ENCODE measurements at regions not wholly inside any gene's neighbourhood (a gene's known extent, or its start where the extent isn't known, plus 50 kb on each side); places are given as distances from the start of the nearest gene placed in this dataset.

DNA sequence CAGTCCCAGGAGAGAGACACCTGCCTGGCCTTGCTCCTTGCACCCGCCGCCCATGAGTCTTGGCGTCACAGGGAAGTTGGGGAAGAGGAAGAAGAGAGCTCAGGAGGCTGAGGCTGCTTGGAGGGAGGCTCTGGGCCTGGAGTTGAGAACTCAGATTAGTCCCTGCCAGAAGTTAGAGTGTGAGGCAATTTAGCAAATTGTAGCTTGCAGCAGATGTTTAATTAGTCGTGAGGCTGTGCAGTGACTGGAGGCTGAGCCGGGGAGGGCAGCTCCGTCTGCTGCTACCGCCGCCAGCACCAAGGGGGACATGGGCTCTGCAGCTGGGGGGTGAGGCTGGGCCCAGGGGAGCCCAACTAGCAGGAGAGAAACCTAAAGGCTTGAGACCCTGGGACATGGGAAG, 738.3 kb upstream of the EEF2KMT start:
- H3K4me1 ChIP-seq (ENCODE audit: control insufficient read depth, insufficient read depth, low read length): no peaks in the 10 kb centered on the region
- H3K27me3 ChIP-seq (ENCODE audit: control insufficient read depth, insufficient read depth, low read length): no peaks in the 10 kb centered on the region
- intact Hi-C loops (cut with micrococcal nuclease) (no loop called here), in situ Hi-C loops (cut with MboI; ENCODE audit: low sequenced_read_pairs) (loop anchor here (25.0 kb wide), 1 partner anchor 101 kb away; no protein-coding TSS in a partner anchor), dilution Hi-C loops (cut with HindIII; ENCODE audit: low sequenced_read_pairs, unreplicated experiment) (no loop called here)
- no peak overlapping the region for H2BK120ac ChIP-seq (ENCODE audit: low read depth, low read length)
- H3K4me3 ChIP-seq (ENCODE audit: insufficient read depth, low read depth, low read length): no peak overlapping the region
- no peak overlapping the region for H3K4ac ChIP-seq (ENCODE audit: low read depth, low read length)
- no peak overlapping the region for H2BK5ac ChIP-seq (ENCODE audit: low read depth, low read length, poor library complexity, severe bottlenecking)
- no peaks in the 10 kb centered on the region for H3K79me1 ChIP-seq (ENCODE audit: low read depth in 1 of 2, low read length in 2 of 2)
- CTCF ChIA-PET: no interaction called here
- ATAC-seq (ENCODE audit: low read depth): no peak
- peaks cover 38% of the 10 kb centered on the region for H3K9me3 ChIP-seq (ENCODE audit: control insufficient read depth, insufficient read depth, low read length)
- H3K14ac ChIP-seq (replicated peaks; ENCODE audit: low read depth, low read length): no peak overlapping the region
- POLR2A ChIA-PET (ENCODE audit: unreplicated experiment): no interaction called here
- WGBS, 2 experiments (ENCODE audit: extremely low coverage in 2 of 2, insufficient read length in 1 of 2): 65% methylated on average over 4 of the region's 8 CpGs; no CpG with 5 or more reads in 1 of the 2 experiments
- no peak overlapping the region for H2AFZ ChIP-seq (replicated peaks; ENCODE audit: low read length, poor library complexity)
- H4K5ac ChIP-seq (ENCODE audit: low read depth, low read length): no peak overlapping the region
- H2BK20ac ChIP-seq (ENCODE audit: low read depth, low read length): no peak overlapping the region
- no peak overlapping the region for H3K56ac ChIP-seq (ENCODE audit: extremely low read depth, insufficient read depth, low read length)
- H3K27ac ChIP-seq (ENCODE audit: insufficient read depth, low read length): no peak overlapping the region
- no peak overlapping the region for H2BK15ac ChIP-seq (ENCODE audit: low read depth, low read length)
- H2AK9ac ChIP-seq (replicated peaks; ENCODE audit: low read depth, low read length, poor library complexity): no peak overlapping the region
- H4K91ac ChIP-seq (ENCODE audit: insufficient read depth, low read depth, low read length): no peak overlapping the region
- no peaks in the 10 kb centered on the region for H3K9me1 ChIP-seq (ENCODE audit: insufficient read depth, low read length)
- DNase-seq: no peak
- BruUV-seq (replicated peaks): no TSS peak
- H3K4me2 ChIP-seq (ENCODE audit: low read depth, low read length): no peak overlapping the region
- H3K23ac ChIP-seq (ENCODE audit: low read depth, low read length): no peak overlapping the region
- H3K18ac ChIP-seq (ENCODE audit: low read depth, low read length): no peak overlapping the region
- no peaks in the 10 kb centered on the region for H4K20me1 ChIP-seq (ENCODE audit: insufficient read depth, low read length)
- no peak overlapping the region for H2AK5ac ChIP-seq (ENCODE audit: low read depth, low read length)
- H3K36me3 ChIP-seq (ENCODE audit: control insufficient read depth, insufficient read depth, low read length): no peaks in the 10 kb centered on the region
- no peak overlapping the region for H3K9ac ChIP-seq (ENCODE audit: low read depth, low read length)
- TF ChIP-seq MAZ (IDR thresholded peaks at IDR 0.05; ENCODE audit: borderline replicate concordance, low read depth, low read length) (no peak), RFX5 (IDR thresholded peaks at IDR 0.05; ENCODE audit: low read depth, low read length) (no peak), POLR2A (IDR thresholded peaks at IDR 0.05; ENCODE audit: low read depth, low read length) (no peak), SMC3 (IDR thresholded peaks at IDR 0.05; ENCODE audit: low read depth, low read length) (no peak), MXI1 (IDR thresholded peaks at IDR 0.05; ENCODE audit: borderline replicate concordance, low read depth, low read length) (no peak), CHD1 (IDR thresholded peaks at IDR 0.05; ENCODE audit: low read depth, low read length) (no peak), NFE2L2 (IDR thresholded peaks at IDR 0.05; ENCODE audit: low read depth, low read length) (no peak), FOS (IDR thresholded peaks at IDR 0.05; ENCODE audit: low read depth, low read length) (no peak), ELK1 (IDR thresholded peaks at IDR 0.05; ENCODE audit: borderline replicate concordance, low read depth, low read length) (no peak), BHLHE40 (IDR thresholded peaks at IDR 0.05; ENCODE audit: low read depth, low read length) (no peak), MAFK (IDR thresholded peaks at IDR 0.05; ENCODE audit: low read depth, low read length) (no peak), CEBPB (IDR thresholded peaks at IDR 0.05; ENCODE audit: low read depth, low read length) (no peak), RCOR1 (IDR thresholded peaks at IDR 0.05; ENCODE audit: insufficient replicate concordance, low read length) (no peak), RAD21 (IDR thresholded peaks at IDR 0.05; ENCODE audit: low read length) (no peak)
- TF ChIP-seq, protein P1, sequence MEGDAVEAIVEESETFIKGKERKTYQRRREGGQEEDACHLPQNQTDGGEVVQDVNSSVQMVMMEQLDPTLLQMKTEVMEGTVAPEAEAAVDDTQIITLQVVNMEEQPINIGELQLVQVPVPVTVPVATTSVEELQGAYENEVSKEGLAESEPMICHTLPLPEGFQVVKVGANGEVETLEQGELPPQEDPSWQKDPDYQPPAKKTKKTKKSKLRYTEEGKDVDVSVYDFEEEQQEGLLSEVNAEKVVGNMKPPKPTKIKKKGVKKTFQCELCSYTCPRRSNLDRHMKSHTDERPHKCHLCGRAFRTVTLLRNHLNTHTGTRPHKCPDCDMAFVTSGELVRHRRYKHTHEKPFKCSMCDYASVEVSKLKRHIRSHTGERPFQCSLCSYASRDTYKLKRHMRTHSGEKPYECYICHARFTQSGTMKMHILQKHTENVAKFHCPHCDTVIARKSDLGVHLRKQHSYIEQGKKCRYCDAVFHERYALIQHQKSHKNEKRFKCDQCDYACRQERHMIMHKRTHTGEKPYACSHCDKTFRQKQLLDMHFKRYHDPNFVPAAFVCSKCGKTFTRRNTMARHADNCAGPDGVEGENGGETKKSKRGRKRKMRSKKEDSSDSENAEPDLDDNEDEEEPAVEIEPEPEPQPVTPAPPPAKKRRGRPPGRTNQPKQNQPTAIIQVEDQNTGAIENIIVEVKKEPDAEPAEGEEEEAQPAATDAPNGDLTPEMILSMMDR (conservative IDR thresholded peaks at IDR 0.05; ENCODE audit: low read depth, low read length): no peak
- TF ChIP-seq, protein P2, sequence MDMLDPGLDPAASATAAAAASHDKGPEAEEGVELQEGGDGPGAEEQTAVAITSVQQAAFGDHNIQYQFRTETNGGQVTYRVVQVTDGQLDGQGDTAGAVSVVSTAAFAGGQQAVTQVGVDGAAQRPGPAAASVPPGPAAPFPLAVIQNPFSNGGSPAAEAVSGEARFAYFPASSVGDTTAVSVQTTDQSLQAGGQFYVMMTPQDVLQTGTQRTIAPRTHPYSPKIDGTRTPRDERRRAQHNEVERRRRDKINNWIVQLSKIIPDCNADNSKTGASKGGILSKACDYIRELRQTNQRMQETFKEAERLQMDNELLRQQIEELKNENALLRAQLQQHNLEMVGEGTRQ (IDR thresholded peaks at IDR 0.05; ENCODE audit: low read depth, low read length): no peak
- no peak overlapping the region for H4K8ac ChIP-seq (ENCODE audit: low read depth in 2 of 2, low read length in 2 of 2)
